CD4-positive, alpha-beta T cell (primary cell): ENCODE measurements at regions not wholly inside any gene's neighbourhood (a gene's known extent, or its start where the extent isn't known, plus 50 kb on each side); places are given as distances from the start of the nearest gene placed in this dataset.
A peak's percentile ranks its signal among the peaks of the same experiment; 100 is the strongest.
"Not testable (repeated sequence)": the region's sequence is repeated elsewhere in the genome, so short reads cannot be mapped to it uniquely, and the experiment has no call there.

ENCODE experiments used
- ATAC-seq: fragments of 200-7000 bp; cut with Tn5 transposase; one replicate; pipeline ENCODE4 v1.10.0; 2022; ENCODE audit warnings: mild to moderate bottlenecking; ENCODE audit not compliant: poor library complexity
- CTCF ChIA-PET: fragments of 350-600 bp; sonication (Branson Sonifier 250); formaldehyde crosslinking; loops from one replicate; lab custom pipeline; 2021; ENCODE audit warnings: antibody characterized with exemption, inconsistent platforms; lab: Charles Lee
- POLR2A ChIA-PET: fragments of 350-600 bp; sonication (Branson Sonifier 250); formaldehyde crosslinking; loops from one replicate; lab custom pipeline; 2021; ENCODE audit warnings: antibody characterized with exemption, inconsistent platforms; lab: Charles Lee
- DNase-seq, 14 experiments: peaks; one replicate each; pipeline ENCODE4 v3.0.0-alpha.2; 2013 to 2020; ENCODE audit warnings: mixed read lengths in 2 of 14
- H3K27ac ChIP-seq, 2 donors: one replicate each; pipeline versions ENCODE4 v1.5.1 to v1.7.0; 2013; ENCODE audit warnings: low read length in 2 of 2, low read depth in 1 of 2, mild to moderate bottlenecking in 1 of 2
- H3K27me3 ChIP-seq, 2 experiments: 1 replicate in 1 of 2; 2 replicates in 1 of 2; pipeline versions ENCODE4 v1.6.1 to v1.7.0; 2013; ENCODE audit warnings: low read length in 2 of 2, control low read depth in 1 of 2, mild to moderate bottlenecking in 1 of 2, moderate library complexity in 1 of 2; ENCODE audit not compliant: insufficient read depth in 2 of 2, control insufficient read depth in 1 of 2
- H3K36me3 ChIP-seq: one replicate; pipeline ENCODE4 v1.6.1; 2013; ENCODE audit warnings: low read length, control low read depth; ENCODE audit not compliant: insufficient read depth
- H3K4me1 ChIP-seq: one replicate; pipeline ENCODE4 v1.6.1; 2013; ENCODE audit warnings: low read length, control low read depth; ENCODE audit not compliant: insufficient read depth
- H3K4me3 ChIP-seq: one replicate; pipeline ENCODE4 v1.5.1; 2013; ENCODE audit warnings: mild to moderate bottlenecking, low read length, moderate library complexity
- H3K9me3 ChIP-seq, 2 experiments: 1 replicate in 1 of 2; 2 replicates in 1 of 2; pipeline versions ENCODE4 v1.6.1 to v1.7.0; 2013; ENCODE audit warnings: low read length in 2 of 2, mild to moderate bottlenecking in 2 of 2, control low read depth in 1 of 2, moderate library complexity in 1 of 2; ENCODE audit not compliant: control insufficient read depth in 1 of 2, insufficient read depth in 1 of 2
- H3K27ac Mint-ChIP-seq: one replicate; pipeline ENCODE4 v1.8.0; 2020; ENCODE audit warnings: mixed read lengths
- H3K27me3 Mint-ChIP-seq: one replicate; pipeline ENCODE4 v1.8.0; 2021; ENCODE audit warnings: mixed read lengths
- H3K36me3 Mint-ChIP-seq: one replicate; pipeline ENCODE4 v1.8.0; 2021; ENCODE audit warnings: low read depth, mixed read lengths
- H3K4me1 Mint-ChIP-seq: one replicate; pipeline ENCODE4 v1.8.0; 2021; ENCODE audit warnings: low read depth, mixed read lengths
- H3K4me3 Mint-ChIP-seq: one replicate; pipeline ENCODE4 v1.8.0; 2020; ENCODE audit warnings: mild to moderate bottlenecking, mixed read lengths
- H3K9me3 Mint-ChIP-seq: one replicate; pipeline ENCODE4 v1.8.0; 2020; ENCODE audit warnings: mixed read lengths
- CTCF ChIP-seq: fragments of 200-600 bp; IDR thresholded peaks from one replicate; pipeline ENCODE4 v1.8.0; 2022; ENCODE audit warnings: antibody characterized with exemption, mild to moderate bottlenecking
- intact Hi-C, 2 experiments: fragments of 100-400 bp; cut with DNase I in 1 of 2; cut with micrococcal nuclease in 1 of 2; formaldehyde crosslinking; loops; one replicate each; pipeline versions ENCODE4 v1.15.1 to v1.9.0; 2023 to 2025; cut with DNase I, micrococcal nuclease

DNA sequence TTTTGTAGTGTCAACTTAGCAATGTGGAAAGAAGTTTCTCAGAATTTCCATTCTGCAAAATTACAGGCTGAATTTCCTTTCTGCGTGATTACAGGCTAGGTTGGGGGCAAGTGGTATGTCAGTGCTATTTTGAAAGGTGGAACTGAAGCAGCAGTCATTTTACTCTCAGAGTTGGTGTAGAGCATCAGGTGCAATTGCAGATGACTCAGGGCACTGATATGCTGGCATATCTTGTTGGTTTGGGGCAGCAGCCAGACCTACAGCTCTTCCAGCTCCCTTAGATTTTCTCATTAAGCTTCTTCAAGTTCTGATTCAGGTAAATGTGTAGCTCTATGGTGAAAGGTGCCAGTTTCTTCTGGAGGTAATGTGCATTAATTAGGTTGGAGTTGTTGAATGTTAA, 930.7 kb upstream of the PCDH10 start:
- Histone ChIP-seq H3K4me1 (no peaks in the 10 kb centered on the region), H3K9me3 (peaks cover 3 to 13% of the 10 kb centered on the region in 2 experiments)

GRCh38 chr4:132227151-132227856, 921.8 kb upstream of the PCDH10 start:
- intact Hi-C loops: no loop called here
- H3K27ac Mint-ChIP-seq: no peak overlapping the region
- H3K36me3 Mint-ChIP-seq: no peaks in the 10 kb centered on the region
- no peaks in the 10 kb centered on the region for H3K27me3 Mint-ChIP-seq
- ATAC-seq: no peak
- no peak overlapping the region for H3K4me3 ChIP-seq
- CTCF ChIA-PET: no interaction called here
- H3K27me3 ChIP-seq: no peaks in the 10 kb centered on the region
- TF ChIP-seq CTCF: no peak
- H3K36me3 ChIP-seq: no peaks in the 10 kb centered on the region
- peak in 1 of 14 experiments; percentile 0 for DNase-seq
- peaks cover 2% of the 10 kb centered on the region for H3K9me3 Mint-ChIP-seq
- H3K4me1 Mint-ChIP-seq: no peaks in the 10 kb centered on the region
- no peak overlapping the region for H3K4me3 Mint-ChIP-seq
- POLR2A ChIA-PET: no interaction called here
- H3K27ac ChIP-seq: no peak overlapping the region
- H3K9me3 ChIP-seq: peaks cover 7 to 9% of the 10 kb centered on the region in 2 experiments
- no peaks in the 10 kb centered on the region for H3K4me1 ChIP-seq

More for the DNA sequence above, 930.7 kb upstream of the PCDH10 start:
- TF ChIP-seq CTCF: no peak
- Histone ChIP-seq H3K4me3 (no peak overlapping the region), H3K36me3 (no peaks in the 10 kb centered on the region), H3K27me3 (no peaks in the 10 kb centered on the region), H3K27ac (no peak overlapping the region)
- intact Hi-C loops: no loop called here
- H3K9me3 Mint-ChIP-seq: peaks cover 3% of the 10 kb centered on the region
- DNase-seq (no peak), ATAC-seq (no peak)
- ChIA-PET CTCF (no interaction called here), POLR2A (no interaction called here)
- H3K36me3 Mint-ChIP-seq: no peaks in the 10 kb centered on the region
- no peak overlapping the region for H3K27ac Mint-ChIP-seq
- no peak overlapping the region for H3K4me3 Mint-ChIP-seq
- no peaks in the 10 kb centered on the region for H3K4me1 Mint-ChIP-seq
- H3K27me3 Mint-ChIP-seq: no peaks in the 10 kb centered on the region

- CTCF ChIA-PET, H3K27ac Mint-ChIP-seq, H3K4me3 Mint-ChIP-seq: not testable (repeated sequence)
Observed at GRCh38 chr4:132227857-132228165, 921.3 kb upstream of the PCDH10 start.

GRCh38 chr4:132228676-132229075, 920.4 kb upstream of the PCDH10 start:
- Mint-ChIP-seq H3K9me3 (peaks cover 2% of the 10 kb centered on the region), H3K4me1 (no peaks in the 10 kb centered on the region), H3K36me3 (no peaks in the 10 kb centered on the region), H3K27ac (no peak overlapping the region), H3K4me3 (no peak overlapping the region), H3K27me3 (no peaks in the 10 kb centered on the region)
- Histone ChIP-seq H3K27ac (no peak overlapping the region), H3K36me3 (no peaks in the 10 kb centered on the region), H3K9me3 (peaks cover 3 to 9% of the 10 kb centered on the region in 2 experiments), H3K27me3 (no peaks in the 10 kb centered on the region), H3K4me3 (no peak overlapping the region), H3K4me1 (no peaks in the 10 kb centered on the region)
- ATAC-seq: no peak
- no peak for DNase-seq
- ChIA-PET CTCF (no interaction called here), POLR2A (no interaction called here)
- intact Hi-C loops: no loop called here
- no peak for TF ChIP-seq CTCF

More at GRCh38 chr4:132227857-132228165, 921.3 kb upstream of the PCDH10 start:
- DNase-seq, H3K9me3 Mint-ChIP-seq, H3K36me3 ChIP-seq, H3K36me3 Mint-ChIP-seq, H3K4me1 Mint-ChIP-seq, H3K27ac ChIP-seq, POLR2A ChIA-PET, H3K27me3 Mint-ChIP-seq, H3K4me1 ChIP-seq, H3K9me3 ChIP-seq, ATAC-seq, intact Hi-C loops, H3K4me3 ChIP-seq, H3K27me3 ChIP-seq: not testable (repeated sequence)
